GM19463 (cell line): ENCODE measurements at regions not wholly inside any gene's neighbourhood (a gene's known extent, or its start where the extent isn't known, plus 50 kb on each side); places are given as distances from the start of the nearest gene placed in this dataset.
"Not testable (repeated sequence)": the region's sequence is repeated elsewhere in the genome, so short reads cannot be mapped to it uniquely, and the experiment has no call there.

Source experiments
- ATAC-seq: cut with Tn5 transposase; IDR thresholded peaks from one replicate; pipeline ENCODE4 v1.9.1; 2021; ENCODE audit warnings: mild to moderate bottlenecking, moderate library complexity; ENCODE audit not compliant: unreplicated experiment

DNA sequence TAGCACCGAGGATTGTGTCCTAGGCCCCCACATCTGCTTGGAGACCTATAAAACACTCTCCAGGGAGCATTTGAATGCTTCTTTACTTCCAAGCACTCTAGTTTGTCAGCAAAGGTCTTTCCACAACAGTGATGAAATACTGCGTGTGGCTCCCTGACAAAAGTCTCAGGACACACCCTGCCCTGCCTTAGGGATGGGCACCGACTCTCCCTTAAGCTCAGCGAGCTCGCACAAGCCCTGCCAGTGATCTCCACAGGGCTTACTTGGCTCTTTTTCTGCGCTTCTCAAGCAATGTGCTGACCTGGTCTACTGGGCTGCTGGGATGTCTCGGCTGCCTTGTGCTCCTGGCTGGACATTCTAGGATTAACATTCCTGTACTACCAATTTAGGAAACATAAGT is 84.3 kb upstream of the MPP7 start:
- no peak for ATAC-seq

GRCh38 chr10:28391283-28391682 is 88.4 kb upstream of the MPP7 start:
- ATAC-seq, result no peak

DNA sequence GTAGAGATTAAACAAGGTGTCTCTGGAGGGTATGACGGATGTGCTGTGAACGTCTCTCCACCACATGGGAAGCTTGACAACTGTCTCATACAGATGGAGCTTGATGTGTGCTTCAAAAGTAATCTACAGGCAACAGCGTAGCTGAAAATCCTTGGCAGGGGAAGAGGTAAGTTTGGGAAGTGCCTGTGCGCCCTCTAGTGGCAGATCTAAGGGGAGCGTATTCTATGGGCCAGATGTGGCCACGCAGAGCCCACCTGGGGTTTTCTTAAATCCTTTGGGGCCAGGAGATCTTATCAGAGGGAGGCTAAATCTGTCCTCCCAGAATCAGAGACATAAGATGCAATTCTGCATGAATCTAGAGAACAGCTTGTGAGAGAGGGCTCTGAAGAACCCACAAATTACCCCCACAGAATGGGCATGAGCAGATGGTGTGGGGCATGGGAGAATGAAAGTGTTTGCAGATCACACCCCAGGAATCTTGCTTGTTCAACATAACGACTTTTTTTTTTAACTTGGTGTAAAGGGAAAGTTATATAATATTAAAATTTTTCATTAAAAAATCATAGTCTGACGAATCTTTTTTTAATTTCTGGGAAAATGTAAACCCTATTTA is 91.2 kb upstream of the MPP7 start:
- peak; percentile 68 for ATAC-seq

DNA sequence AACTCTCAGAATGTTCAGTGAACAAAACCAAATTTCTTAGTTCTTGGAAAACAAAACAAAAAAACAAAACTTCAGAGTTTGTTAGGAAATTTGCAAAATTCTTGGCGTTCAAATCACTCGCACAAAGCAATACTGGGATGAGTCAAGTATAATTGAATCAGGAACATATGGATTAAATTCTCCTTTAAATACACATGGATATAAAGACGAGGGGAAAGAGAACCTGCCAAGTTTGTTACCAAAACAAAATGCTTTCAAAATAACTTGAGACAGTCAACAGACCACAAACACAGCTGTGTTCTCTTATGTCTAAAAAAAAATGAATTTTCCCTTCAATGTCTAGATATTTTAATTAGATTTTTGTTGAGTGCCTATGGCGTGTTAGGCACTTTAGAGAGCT is 93.5 kb upstream of the MPP7 start:
- no peak for ATAC-seq

DNA sequence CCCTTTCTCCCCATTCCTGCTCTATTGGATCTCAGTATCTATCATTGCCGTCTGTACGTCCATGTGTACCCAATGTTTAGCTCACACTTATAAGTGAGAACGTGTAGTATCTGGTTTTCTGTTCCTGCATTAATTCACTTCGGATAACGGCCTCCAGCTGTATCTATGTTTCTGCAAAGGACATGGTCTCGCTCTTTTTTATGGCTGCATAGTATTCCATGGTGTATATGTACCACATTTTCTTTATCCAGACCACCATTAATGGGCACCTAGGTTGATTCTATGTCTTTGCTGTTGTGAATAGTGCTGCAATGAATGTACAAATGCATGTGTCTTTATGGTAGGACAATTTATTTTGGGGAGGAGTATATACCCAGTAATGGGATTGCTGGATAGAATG is 94.4 kb upstream of the MPP7 start:
- no peak for ATAC-seq

DNA sequence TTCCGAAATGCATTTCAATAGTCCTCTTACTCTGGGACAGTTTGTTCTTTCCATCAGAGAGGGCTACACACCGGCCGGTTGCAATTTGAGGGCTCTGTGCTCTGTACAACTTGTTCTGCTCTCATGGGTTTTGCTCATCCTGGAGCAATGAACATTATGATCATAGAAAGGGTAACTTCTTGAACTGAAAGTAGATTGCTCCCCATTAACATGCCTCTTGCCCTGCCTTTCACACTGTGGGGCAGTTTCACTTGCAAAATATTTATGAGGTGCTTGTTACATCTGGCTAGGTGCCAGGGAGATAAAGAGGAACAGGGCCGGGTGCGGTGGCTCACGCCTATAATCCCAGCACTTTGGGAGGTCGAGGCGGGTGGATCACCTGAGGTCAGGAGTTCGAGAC is 97.3 kb upstream of the MPP7 start:
- ATAC-seq, result no peak

DNA sequence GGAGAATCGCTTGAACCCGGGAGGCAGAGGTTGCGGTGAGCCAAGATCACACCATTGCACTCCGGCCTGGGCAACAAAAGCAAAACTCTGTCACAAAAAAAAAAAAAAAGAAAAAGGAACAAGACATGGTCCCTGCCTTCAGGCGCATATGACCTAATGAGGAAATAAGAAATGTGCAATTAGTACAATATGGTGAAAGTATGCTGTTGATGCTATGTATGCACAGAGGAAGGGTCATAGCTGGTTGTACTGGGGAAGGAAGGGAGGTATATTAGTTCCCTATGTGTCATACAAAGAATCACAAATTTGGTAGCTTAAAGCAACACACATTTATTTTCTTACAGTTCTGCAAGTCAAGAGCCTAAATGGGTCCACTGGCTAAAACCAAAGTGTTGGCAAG is 97.8 kb upstream of the MPP7 start:
- ATAC-seq, result no peak

DNA sequence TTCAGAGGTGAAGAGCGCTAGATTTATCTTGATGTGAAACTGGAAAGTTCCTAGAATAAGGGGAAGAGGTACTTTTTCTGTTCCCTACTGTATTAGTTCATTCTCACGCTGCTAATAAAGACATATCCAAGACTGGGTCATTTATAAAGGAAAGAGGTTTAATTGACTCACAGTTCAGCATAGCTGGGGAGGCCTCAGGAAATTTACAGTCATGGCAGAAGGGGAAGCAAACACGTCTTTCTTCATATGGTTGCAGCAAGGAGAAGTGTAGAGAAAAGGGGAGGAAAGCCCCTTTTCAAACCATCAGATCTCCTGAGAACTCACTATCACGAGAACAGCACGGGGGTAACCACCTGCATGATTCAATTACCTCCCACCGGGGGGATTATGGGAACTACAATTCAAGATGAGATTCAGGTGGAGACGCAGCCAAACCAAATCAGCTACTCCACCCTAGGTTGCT is 99.8 kb upstream of the MPP7 start:
- not testable (repeated sequence) for ATAC-seq

DNA sequence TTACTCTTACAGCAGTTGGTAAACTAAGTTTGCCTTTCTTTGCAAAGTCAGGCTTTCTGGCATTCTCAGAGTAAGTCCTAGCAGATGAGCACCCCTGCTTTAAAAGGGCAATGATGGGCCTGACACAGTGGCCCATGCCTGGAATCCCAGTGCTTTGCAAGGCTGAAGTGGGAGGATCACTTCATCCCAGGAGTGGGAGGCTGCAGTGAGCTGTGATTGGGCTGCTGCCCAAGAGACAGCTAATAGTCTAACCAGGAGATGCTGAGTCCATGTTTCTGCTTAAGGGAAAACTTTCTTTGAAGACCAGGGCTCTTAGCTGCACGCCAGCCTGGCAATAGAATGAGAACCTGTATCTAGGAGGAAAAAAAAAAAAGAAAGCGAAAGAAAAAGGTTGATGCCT is 100.2 kb upstream of the MPP7 start:
- ATAC-seq, result no peak

GRCh38 chr10:28408237-28408777 is 105.4 kb upstream of the MPP7 start:
- no peak for ATAC-seq

GRCh38 chr10:28410420-28411135 is 107.7 kb upstream of the MPP7 start:
- no peak for ATAC-seq

GRCh38 chr10:28411136-28411460 is 108.2 kb upstream of the MPP7 start:
- ATAC-seq, result no peak

DNA sequence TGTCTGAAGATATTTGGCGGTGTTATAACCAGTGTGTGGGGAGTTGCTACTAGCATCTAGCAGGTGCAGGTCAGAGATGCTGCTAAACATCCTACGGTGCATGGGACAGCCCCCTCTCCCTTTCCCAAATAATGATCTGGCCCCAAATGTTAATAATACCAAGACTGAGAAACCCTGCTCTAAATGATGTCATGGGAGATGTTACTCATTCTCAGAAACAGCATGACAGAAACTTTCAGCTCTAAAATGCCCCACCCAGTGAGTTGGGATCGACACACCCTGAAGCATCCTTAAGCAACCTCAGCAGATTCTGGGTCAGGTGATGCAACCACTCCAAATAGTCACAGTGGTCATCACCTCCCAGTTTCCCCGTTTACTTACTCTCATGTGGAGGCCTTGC is 108.8 kb upstream of the MPP7 start:
- peak; percentile 71 for ATAC-seq

DNA sequence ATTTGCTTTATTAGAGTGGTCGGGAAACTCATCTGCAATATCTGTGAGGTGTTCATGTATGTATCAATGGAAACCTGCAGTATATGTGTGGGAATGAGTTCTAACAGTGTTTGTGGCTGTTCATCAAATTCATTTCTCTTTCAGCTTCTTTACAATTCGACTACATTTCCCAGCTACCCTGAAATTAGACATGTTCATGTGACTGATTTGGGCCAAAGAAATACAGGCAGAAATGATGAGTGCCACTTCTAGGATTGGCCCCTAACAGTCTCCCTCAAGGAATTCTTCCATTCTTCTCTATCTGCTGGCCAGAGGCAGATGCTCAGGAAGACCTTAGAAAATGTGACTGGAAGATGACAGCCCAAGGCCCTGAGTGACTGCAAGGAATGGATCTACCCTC is 114.8 kb upstream of the WAC start:
- no peak for ATAC-seq

- no peak for ATAC-seq
These were observed 107.5 kb upstream of the WAC start for GRCh38 chr10:28425422-28425821.

- ATAC-seq, result no peak
These were observed 106.3 kb upstream of the WAC start for GRCh38 chr10:28426392-28427159.

DNA sequence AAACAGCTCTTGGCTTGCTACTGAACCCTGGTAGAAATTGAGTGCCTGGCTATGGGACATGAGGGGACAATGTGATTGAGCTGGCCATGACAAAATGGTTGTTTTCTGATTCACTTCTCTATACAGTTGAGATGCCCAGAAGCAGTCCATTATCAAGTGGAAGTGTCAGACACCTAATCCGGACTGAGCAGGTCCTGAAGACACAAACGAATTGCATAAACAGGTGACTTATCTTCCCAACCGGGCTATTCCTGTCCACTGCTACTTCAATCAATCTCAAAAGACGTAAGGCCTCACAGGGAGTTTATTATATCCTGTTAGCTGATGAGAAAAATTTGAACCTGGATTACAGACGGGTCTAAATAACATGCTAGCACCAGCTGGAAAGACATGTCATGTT is 105.5 kb upstream of the WAC start:
- no peak for ATAC-seq

GRCh38 chr10:28429045-28429444 is 103.9 kb upstream of the WAC start:
- ATAC-seq, result no peak

DNA sequence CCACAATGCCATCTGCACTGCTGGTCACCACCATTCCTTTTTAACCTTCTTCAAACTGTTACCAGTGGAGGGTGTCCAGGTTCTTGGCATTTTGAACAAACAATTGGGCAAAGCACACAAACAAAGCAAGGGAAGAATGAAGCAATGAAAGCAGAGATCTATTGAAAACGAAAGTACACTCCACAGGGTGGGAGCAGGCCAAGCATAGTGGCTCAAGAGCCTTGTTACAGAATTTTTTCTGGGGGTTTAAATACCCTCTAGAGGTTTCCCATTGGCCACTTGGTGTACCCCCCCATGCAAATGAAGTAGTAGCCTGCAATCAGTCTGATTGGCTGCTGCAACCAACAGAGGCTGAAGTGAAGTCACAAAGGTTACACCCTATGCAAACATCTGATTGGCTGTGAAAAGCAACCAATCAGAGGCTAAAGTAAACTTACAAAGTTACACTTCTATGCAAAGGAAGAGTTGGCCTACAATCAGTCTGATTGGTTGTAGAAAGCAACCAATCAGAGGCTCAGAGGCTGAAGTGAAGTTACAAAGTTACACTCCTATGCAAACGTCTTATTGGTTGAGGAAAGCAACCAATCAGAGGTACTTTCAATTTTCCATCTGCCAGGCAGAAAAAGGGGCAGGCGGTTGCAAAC is 103.2 kb upstream of the WAC start:
- no peak for ATAC-seq

- no peak for ATAC-seq
These were observed 101.8 kb upstream of the WAC start for GRCh38 chr10:28431139-28431538.

- ATAC-seq, result peak; percentile 53
These were observed 100.7 kb upstream of the WAC start for GRCh38 chr10:28432210-28432676.
